LNCaP clone FGC (cell line): ENCODE measurements at regions not wholly inside any gene's neighbourhood (a gene's known extent, or its start where the extent isn't known, plus 50 kb on each side); places are given as distances from the start of the nearest gene placed in this dataset.
"Not testable (repeated sequence)": the region's sequence is repeated elsewhere in the genome, so short reads cannot be mapped to it uniquely, and the experiment has no call there.

ENCODE experiments used
- DNase-seq: peaks from one replicate; pipeline ENCODE4 v3.0.0-alpha.2; 2011; ENCODE audit warnings: low read depth
- H3K4me3 ChIP-seq: 2 replicates; pipeline ENCODE4 v1.5.1; 2011; ENCODE audit warnings: mild to moderate bottlenecking, low read depth, low read length, control low read depth
- TF ChIP-seq, protein P1 (sequence below): IDR thresholded peaks from 2 replicates; pipeline ENCODE4 v1.5.1; 2012; ENCODE audit warnings: mild to moderate bottlenecking; ENCODE audit not compliant: control insufficient read depth, insufficient read depth; ENCODE audit errors: extremely low read depth

DNA sequence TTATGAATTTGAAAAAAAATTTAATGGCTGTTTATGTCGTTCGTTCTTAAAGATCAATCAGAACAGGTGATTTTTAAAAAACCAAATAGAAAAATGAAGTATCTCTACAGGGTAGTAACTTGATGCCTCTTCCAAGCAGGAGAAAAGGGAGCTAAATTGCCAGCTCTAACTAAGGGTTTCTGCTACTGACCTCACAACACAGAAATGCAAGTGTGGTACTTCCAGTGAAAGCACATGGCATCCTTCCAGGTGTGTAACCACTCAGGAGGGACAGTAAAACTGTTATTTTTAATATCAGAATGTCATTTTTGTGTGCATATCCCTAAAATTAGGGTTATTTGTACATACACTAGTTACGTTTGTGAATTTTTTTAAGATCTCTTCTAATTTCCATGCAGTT is 116.8 kb upstream of the ZCCHC13 start:
- TF ChIP-seq, protein P1, sequence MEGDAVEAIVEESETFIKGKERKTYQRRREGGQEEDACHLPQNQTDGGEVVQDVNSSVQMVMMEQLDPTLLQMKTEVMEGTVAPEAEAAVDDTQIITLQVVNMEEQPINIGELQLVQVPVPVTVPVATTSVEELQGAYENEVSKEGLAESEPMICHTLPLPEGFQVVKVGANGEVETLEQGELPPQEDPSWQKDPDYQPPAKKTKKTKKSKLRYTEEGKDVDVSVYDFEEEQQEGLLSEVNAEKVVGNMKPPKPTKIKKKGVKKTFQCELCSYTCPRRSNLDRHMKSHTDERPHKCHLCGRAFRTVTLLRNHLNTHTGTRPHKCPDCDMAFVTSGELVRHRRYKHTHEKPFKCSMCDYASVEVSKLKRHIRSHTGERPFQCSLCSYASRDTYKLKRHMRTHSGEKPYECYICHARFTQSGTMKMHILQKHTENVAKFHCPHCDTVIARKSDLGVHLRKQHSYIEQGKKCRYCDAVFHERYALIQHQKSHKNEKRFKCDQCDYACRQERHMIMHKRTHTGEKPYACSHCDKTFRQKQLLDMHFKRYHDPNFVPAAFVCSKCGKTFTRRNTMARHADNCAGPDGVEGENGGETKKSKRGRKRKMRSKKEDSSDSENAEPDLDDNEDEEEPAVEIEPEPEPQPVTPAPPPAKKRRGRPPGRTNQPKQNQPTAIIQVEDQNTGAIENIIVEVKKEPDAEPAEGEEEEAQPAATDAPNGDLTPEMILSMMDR: no peak

DNA sequence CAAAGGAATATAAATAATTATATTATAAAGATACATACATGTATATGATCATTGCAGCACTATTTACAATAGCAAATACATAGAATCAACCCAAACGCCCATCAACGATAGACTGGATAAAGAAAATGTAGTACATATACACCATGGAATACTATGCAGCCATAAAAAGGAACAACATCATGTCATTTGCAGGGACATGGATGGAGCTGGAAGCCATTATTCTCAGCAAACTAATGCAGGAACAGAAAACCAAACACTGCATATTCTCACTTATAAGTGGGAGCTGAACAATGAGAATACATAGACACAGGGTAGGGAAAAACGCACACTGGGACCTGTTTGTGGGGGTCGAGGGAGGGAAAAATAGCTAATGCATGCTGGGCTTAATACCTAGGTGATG is 120.9 kb upstream of the ZCCHC13 start:
- DNase-seq, H3K4me3 ChIP-seq: not testable (repeated sequence)

More for the DNA sequence above, 116.8 kb upstream of the ZCCHC13 start:
- no peak for DNase-seq
- no peak overlapping the region for H3K4me3 ChIP-seq

DNA sequence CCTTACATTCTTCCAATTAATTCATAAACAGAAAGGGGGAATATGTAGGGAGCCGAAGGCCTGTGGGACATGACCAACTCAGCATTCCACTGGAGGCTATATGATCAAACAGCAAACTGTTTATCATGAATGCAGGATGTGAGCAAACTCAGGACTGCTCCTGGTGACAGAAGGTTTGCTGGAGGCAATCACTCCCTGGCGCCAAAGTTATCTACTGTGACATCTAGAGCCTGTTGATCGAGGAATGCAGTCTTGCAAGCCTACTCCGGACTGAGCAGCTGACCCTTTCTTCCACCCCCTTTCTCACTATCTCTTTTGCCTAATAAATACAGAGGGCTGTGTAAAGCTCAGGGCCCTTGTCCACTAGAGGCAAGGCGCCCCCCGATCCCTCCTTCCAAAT is 122.0 kb upstream of the ZCCHC13 start:
- not testable (repeated sequence) for DNase-seq, H3K4me3 ChIP-seq

DNA sequence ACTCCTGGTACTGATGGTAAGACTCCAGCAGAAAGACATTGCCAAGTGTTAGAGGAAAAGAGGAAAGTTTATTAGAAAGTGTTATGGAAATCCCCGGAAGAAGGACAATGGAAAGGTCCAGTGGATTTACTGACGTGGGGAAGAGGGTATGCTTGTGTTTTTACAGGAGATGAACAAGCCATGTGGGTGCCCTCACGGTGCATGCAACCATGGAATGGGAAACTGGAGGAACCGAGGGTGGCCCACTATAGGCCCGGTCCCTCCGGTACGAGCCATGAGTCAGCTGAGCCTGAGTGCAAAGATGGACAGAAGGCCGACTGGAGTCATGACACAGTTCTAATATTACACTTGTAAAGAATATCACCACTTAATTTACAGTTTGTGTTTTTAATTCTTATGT is 123.3 kb upstream of the ZCCHC13 start:
- DNase-seq: no peak
- no peak overlapping the region for H3K4me3 ChIP-seq
- TF ChIP-seq, protein P1: no peak

DNA sequence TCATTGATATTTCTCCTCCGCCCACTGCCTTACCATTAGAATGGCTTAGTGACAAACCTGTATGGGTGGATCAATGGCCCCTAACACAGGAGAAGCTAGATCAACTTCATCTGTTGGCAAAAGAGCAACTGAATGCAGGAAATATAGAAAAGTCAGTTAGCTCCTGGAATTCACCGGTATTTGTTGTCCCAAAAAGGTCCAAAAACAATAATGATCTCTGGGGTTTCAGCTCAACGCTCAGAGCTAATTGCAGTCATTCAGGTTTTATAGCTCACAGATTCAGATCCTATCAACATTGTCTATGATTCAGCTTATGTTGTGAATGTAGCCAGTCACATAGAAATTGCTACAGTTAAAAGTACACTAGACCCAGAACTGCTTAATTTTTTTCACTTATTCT is 124.0 kb upstream of the ZCCHC13 start:
- no peak for DNase-seq
- TF ChIP-seq, protein P1: no peak
- H3K4me3 ChIP-seq: no peak overlapping the region

DNA sequence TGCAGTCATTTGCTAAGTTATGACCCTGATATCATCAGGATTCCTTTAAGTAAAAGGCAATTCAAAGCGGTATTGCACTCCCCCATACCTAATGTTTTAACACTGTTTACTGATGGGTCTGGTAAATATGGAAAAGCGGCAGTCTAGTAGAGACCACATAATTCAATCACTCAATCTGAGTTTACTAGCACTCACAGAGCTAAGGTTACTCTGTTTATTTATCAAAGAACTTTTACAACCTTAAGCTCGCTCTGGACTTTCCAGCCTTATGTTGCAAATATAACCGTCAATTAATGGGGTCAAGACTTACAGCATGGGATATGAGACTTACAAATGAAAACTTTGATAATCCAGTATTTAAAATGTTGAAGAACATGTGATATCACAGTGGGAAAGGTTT is 124.5 kb upstream of the ZCCHC13 start:
- no peak for DNase-seq
- TF ChIP-seq, protein P1: no peak
- no peak overlapping the region for H3K4me3 ChIP-seq

DNA sequence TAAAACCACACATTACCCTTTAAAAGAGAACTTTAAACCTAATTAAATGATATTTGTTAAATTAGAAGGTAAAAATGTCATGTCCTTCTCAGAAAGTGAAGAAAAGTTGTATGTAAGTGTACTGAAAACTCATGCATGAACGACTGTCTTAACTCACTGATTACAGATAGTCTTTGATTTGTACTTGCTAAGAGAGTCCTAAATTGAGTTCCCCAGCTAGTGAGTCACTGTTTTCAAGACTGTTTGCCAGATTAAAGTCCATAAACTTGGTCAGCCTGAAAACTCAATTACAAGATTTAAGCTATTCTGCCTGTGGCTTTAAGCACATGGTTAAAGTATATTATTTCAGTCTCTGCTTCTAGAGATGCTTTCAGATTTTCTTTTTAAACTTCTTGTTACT is 124.9 kb upstream of the ZCCHC13 start:
- no peak overlapping the region for H3K4me3 ChIP-seq
- TF ChIP-seq, protein P1: no peak
- no peak for DNase-seq

DNA sequence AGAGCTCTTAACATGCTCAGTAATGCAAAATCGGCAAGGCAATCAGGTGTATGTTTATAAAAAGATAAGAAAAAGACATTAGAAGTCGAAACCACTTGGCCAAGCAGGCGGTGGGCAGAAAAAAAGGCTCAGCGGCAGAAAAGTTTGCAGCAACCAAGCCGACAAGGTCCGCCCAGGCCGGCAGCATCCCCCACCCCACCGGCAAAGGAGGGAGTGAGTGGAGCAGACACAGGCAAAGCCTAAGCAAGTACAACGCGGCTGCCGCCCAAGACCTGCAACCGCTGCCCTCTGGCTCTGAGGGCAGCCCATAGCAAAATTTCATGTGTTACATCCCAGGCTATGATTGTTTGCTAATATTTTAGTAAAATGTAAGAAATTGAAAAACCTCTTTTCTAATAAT is 125.4 kb upstream of the ZCCHC13 start:
- no peak overlapping the region for H3K4me3 ChIP-seq
- DNase-seq: no peak
- TF ChIP-seq, protein P1: no peak
